DND-41 (cell line): ENCODE measurements at regions not wholly inside any gene's neighbourhood (a gene's known extent, or its start where the extent isn't known, plus 50 kb on each side); places are given as distances from the start of the nearest gene placed in this dataset.

Experiments used
- EZH2 ChIP-seq: IDR thresholded peaks from 3 replicates; pipeline ENCODE4 v1.6.1; 2012; ENCODE audit warnings: borderline replicate concordance, low read depth, mild to moderate bottlenecking, moderate library complexity, low read length, inconsistent platforms; ENCODE audit not compliant: severe bottlenecking
- TF ChIP-seq, protein P1 (sequence below): IDR thresholded peaks from 2 replicates; pipeline ENCODE4 v1.5.1; 2012; ENCODE audit warnings: borderline replicate concordance, low read length, moderate library complexity, mild to moderate bottlenecking; ENCODE audit not compliant: poor library complexity, severe bottlenecking; ENCODE audit errors: extremely low read depth

DNA sequence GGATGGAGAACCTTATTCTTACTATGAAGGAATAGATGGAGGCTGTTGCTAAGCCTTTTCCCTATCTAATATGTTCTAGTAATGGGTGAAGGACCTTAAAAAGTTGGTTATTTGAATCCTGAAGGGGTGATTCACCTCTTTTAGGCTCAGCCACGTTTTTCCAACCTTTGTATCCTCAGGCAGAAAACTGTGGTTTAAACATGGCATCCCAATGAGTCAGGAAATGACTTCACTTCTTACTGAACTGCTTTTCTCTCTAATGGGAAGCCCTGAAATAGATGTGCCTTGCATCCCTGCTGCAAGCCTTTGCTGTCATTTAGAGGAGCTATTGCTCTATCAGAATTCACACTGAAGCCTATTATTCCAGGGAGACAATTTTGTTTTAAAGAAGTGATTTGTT, 191.0 kb upstream of the ARX start:
- TF ChIP-seq, protein P1, sequence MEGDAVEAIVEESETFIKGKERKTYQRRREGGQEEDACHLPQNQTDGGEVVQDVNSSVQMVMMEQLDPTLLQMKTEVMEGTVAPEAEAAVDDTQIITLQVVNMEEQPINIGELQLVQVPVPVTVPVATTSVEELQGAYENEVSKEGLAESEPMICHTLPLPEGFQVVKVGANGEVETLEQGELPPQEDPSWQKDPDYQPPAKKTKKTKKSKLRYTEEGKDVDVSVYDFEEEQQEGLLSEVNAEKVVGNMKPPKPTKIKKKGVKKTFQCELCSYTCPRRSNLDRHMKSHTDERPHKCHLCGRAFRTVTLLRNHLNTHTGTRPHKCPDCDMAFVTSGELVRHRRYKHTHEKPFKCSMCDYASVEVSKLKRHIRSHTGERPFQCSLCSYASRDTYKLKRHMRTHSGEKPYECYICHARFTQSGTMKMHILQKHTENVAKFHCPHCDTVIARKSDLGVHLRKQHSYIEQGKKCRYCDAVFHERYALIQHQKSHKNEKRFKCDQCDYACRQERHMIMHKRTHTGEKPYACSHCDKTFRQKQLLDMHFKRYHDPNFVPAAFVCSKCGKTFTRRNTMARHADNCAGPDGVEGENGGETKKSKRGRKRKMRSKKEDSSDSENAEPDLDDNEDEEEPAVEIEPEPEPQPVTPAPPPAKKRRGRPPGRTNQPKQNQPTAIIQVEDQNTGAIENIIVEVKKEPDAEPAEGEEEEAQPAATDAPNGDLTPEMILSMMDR = no peak
- TF ChIP-seq EZH2 = no peak
